ENCODE measurements at regions not wholly inside any gene's neighbourhood (a gene's known extent, or its start where the extent isn't known, plus 50 kb on each side); places are given as distances from the start of the nearest gene placed in this dataset.

GRCh38 chr20:51121901-51122412 lies 99.0 kb upstream of the KCNG1 start:
- TF ChIP-seq CTCF (IDR thresholded peaks at IDR 0.05; ENCODE audit: low read depth, low read length, poor library complexity, severe bottlenecking) (no peak), EZH2phosphoT487 (IDR thresholded peaks at IDR 0.05; ENCODE audit: borderline replicate concordance, low read length) (no peak)

Data from DOHH2 (cell line).